ENCODE measurements at regions not wholly inside any gene's neighbourhood (a gene's known extent, or its start where the extent isn't known, plus 50 kb on each side); places are given as distances from the start of the nearest gene placed in this dataset.

GRCh38 chr2:2653231-2653630 lies 322.2 kb upstream of the MYT1L start:
- TF ChIP-seq U2AF2 (optimal IDR thresholded peaks at IDR 0.05; ENCODE audit: low read depth, low read length) (no peak), REST (IDR thresholded peaks at IDR 0.05; ENCODE audit: borderline replicate concordance) (no peak), REST (CRISPR knock-in tag; IDR thresholded peaks at IDR 0.05; ENCODE audit: low read depth) (no peak), ZNF445 (CRISPR knock-in tag; IDR thresholded peaks at IDR 0.05; ENCODE audit: low read depth) (no peak), ZNF449 (CRISPR knock-in tag; IDR thresholded peaks at IDR 0.05) (no peak), RAD21 (CRISPR knock-in tag; conservative IDR thresholded peaks at IDR 0.05 in 1 of 2, IDR thresholded peaks at IDR 0.05 in 1 of 2) (no peak), KDM4B (IDR thresholded peaks at IDR 0.05; ENCODE audit: borderline replicate concordance in 2 of 2, low read depth in 1 of 2) (no peak), BRF1 (IDR thresholded peaks at IDR 0.05; ENCODE audit: borderline replicate concordance, extremely low read depth, insufficient read length) (no peak), CTCF (IDR thresholded peaks at IDR 0.05 in 2 of 3, conservative IDR thresholded peaks at IDR 0.05 in 1 of 3; ENCODE audit: insufficient read depth in 2 of 3, low read depth in 1 of 3, low read length in 3 of 3) (no peak), CBX3 (IDR thresholded peaks at IDR 0.05; ENCODE audit: borderline replicate concordance in 1 of 2, low read length in 2 of 2) (no peak), NEUROD1 (IDR thresholded peaks at IDR 0.05; ENCODE audit: borderline replicate concordance, low read depth, low read length, partially characterized antibody) (no peak), EZH2 (IDR thresholded peaks at IDR 0.05; ENCODE audit: borderline replicate concordance, low read depth, low read length) (no peak), ZNF274 (IDR thresholded peaks at IDR 0.05; ENCODE audit: borderline replicate concordance, low read depth, low read length) (no peak)

All from K562 (cell line).